AG09319 (cell line): ENCODE measurements at regions not wholly inside any gene's neighbourhood (a gene's known extent, or its start where the extent isn't known, plus 50 kb on each side); places are given as distances from the start of the nearest gene placed in this dataset.

Experiments
- DNase-seq: peaks from one replicate; pipeline ENCODE4 v3.0.0-alpha.2; 2010; ENCODE audit warnings: low read depth; ENCODE audit errors: extremely low read depth
- CTCF ChIP-seq: IDR thresholded peaks from 2 replicates; pipeline ENCODE4 v1.5.1; 2011; ENCODE audit warnings: low read depth, mild to moderate bottlenecking, inconsistent platforms, low read length, moderate library complexity

- DNase-seq, result no peak
- no peak for TF ChIP-seq CTCF
Observed at GRCh38 chr11:70883973-70884623, 368.3 kb downstream of the SHANK2 start.

GRCh38 chr11:70885281-70886231 lies 366.8 kb downstream of the SHANK2 start:
- TF ChIP-seq CTCF, result no peak
- DNase-seq, result no peak

- TF ChIP-seq CTCF, result no peak
Observed at GRCh38 chr11:70886256-70886655, 366.1 kb downstream of the SHANK2 start.

GRCh38 chr11:70886676-70887541 lies 365.5 kb downstream of the SHANK2 start:
- no peak for TF ChIP-seq CTCF
- DNase-seq, result no peak

More at GRCh38 chr11:70886256-70886655, 366.1 kb downstream of the SHANK2 start:
- no peak for DNase-seq

- no peak for DNase-seq
- TF ChIP-seq CTCF, result no peak
Observed at GRCh38 chr11:70887542-70887827, 364.9 kb downstream of the SHANK2 start.

- no peak for TF ChIP-seq CTCF
- DNase-seq, result no peak
Observed at GRCh38 chr11:70888061-70888460, 364.3 kb downstream of the SHANK2 start.
